Activated CD8-positive, alpha-beta memory T cell treated with anti-CD3 and anti-CD28 coated beads, Interleukin-2, amount 50 U/mL, for 48 hours (primary cell): ENCODE measurements at regions not wholly inside any gene's neighbourhood (a gene's known extent, or its start where the extent isn't known, plus 50 kb on each side); places are given as distances from the start of the nearest gene placed in this dataset.
"Not testable (repeated sequence)": the region's sequence is repeated elsewhere in the genome, so short reads cannot be mapped to it uniquely, and the experiment has no call there.

ENCODE experiments used
- DNase-seq: peaks from one replicate; pipeline ENCODE4 v3.0.0-alpha.2; 2020

- DNase-seq: no peak
Measured at GRCh38 chr13:62502588-62502987, 1086.9 kb upstream of the PCDH20 start.

DNA sequence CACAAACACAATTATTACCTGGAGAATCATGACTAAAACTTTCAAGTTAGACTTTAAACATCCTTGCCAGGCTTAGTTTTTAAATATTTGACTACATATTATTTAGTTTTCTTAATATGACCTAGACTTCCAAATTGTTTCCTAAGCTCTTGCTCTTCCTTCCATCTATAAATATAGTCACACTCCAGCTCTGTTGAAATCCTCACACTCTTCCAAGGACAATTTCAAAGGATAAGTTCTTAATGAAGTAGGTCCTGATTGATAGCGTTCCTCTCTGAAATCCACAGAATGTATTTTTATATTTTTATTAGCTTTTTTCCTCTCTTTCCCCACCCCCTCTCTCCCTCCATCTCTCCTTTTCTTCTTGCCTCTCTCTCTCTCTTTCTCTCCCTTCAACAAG is 1074.1 kb upstream of the PCDH20 start:
- no peak for DNase-seq

DNA sequence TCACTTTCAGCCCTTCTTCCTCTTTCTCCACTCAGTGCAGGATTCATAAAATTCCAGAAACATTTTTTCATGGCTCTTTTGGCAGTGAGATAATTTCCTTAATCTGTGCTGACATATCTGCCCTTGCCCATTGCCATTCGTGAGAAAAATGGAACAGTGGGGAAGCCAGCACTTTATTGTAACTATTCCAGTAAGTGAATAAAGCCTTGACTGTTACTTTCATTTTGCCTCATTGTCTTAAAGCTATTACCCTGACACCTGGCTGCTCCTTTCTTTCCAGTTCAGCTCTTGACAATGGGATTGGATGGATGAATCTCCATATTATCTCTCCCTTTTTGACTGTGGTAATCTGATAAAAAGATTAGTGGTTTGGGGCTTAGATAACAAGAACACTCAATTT is 1068.1 kb upstream of the PCDH20 start:
- DNase-seq: no peak

DNA sequence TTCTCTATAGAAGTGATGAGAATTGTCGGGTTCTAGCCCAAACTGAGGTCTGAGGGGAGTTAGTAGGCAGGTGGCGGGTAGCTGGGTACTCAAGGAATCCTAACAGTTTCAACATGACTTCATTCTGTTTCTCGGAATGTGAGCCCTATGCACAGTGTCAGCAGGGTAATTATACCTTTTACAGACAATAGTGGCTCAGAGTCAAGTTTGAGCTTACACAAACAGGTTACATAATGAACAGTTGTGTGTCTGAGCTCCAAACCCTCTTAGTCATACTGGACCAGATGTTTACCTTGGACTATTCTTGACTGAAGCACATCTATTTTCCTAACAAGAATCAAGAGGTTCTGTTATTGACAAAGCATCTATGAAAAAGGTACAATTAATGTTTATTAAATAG is 1066.7 kb upstream of the PCDH20 start:
- DNase-seq: no peak

DNA sequence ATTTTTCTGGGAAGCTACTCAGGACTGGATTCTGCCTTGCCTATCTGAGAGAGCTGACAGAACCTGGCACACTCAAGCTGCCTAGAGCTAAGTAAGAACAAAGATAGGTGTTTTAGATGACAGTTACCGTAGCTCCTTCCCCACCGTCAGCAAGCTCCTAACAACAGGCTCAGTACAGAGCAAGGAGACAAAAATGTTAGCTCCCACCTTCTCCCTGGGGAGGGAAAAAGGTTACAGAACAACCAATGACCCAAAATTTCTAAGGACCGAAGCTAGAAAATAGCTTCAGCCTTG is 1058.2 kb upstream of the PCDH20 start:
- DNase-seq: no peak

DNA sequence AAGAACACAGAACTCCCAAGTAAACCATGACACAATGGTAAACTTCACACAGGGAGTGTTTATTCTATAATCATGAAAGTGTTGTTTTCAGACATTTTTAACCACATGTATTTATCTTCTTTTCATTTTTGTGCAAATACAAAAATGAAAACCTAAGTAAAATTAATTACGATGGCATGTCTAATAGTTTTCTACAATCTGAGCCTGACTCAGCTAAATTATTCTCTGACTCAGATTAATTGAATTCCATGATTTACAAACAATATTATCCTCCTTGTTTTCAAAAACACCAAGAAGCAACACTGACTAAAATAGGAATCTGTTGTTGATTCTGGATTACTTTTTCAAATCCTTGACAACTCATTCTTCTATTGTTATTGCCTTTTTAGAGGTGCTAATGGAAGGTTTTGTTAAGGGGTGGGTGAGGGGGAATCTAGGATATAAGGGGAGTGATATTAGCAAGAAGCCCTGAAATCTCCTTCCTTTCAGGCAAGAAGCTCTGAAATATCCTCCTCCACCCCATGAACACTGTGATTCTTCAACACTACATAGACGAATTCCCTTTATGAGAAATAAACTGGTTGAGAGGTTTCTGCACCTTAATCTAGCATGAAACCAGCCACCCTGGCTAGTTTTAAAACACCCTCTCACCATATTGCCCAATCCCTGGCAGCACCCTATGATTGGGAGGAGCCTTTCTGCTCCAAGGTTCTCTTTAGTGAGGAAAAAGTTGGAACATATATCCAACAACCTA is 1057.7 kb upstream of the PCDH20 start:
- no peak for DNase-seq

DNA sequence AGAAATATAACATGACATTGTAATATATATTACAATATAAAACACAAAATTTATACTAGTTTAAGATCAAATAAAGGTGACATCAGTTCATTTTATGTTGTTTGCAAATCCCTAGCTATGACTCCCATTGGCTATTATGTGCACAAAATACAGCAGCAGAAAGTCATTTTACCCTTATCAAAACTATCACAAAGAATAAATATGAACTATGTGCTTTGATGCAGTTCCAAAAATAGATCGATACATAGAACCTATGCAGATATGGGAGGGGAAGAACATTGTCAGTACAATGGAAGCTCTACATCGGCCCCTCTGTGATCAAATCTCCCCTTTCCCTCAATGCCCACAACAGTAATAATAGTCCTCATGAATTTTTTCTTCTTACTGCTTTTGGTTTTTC is 1038.1 kb upstream of the PCDH20 start:
- DNase-seq: no peak

DNA sequence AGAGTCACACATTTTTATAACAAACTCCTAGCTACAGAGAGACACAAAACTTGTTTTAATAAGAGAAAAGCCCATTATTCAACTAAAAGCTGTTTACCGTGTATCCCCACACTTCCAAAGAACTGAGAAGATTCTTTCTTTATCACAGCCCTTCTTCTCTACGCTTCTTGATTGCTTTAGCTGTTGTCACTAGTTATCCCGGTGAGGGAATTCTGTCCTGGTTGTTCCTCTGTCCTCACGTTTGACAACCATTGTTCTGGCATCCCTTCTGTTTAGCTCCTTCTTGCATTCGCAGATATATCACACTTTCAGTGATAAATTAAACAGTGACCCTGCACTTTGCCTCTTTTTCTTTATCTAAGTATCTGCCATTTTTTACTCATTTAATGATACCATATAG is 1035.1 kb upstream of the PCDH20 start:
- DNase-seq: no peak

GRCh38 chr13:62447771-62448382 is 1032.2 kb upstream of the PCDH20 start:
- DNase-seq: not testable (repeated sequence)

- no peak for DNase-seq
Measured at GRCh38 chr13:62444805-62445204, 1029.2 kb upstream of the PCDH20 start.

- DNase-seq: no peak
Measured at GRCh38 chr13:62434081-62434480, 1018.4 kb upstream of the PCDH20 start.

DNA sequence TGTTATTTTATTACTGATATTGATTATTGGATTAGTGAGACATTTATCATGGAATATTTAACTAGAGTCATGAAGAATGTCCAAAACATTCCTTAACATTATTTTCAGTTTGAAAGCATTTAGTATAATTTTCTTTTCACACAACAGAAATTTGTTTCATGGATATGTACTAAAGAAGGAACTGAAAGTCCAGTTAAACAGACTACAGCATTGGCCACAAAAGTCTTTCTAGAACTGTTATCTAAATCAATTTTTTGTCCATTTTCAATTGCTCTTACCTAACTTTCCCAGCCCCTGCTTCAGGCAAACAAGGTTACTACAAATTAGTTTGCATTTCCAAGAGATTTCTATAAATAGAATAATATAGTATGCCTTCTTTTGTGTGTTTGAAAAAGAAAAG is 1018.0 kb upstream of the PCDH20 start:
- DNase-seq: no peak

DNA sequence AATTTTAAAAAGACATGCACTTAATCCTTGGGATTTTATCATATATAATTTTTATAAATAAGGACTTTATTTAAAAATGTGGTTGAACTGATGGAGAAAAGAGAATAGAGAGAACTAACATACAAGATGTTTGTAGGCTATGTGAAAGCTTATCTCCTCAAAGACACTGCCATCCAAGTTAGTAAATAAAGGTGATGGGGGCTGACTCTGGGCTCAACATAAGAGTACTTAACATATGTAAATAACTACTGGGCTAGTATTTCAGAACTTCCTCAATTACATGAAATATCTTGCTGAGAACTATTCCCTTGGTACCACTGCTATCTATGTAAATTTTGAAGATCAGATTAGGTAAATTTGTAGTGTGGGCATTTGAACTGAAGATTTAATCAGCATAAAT is 1017.3 kb upstream of the PCDH20 start:
- DNase-seq: no peak

DNA sequence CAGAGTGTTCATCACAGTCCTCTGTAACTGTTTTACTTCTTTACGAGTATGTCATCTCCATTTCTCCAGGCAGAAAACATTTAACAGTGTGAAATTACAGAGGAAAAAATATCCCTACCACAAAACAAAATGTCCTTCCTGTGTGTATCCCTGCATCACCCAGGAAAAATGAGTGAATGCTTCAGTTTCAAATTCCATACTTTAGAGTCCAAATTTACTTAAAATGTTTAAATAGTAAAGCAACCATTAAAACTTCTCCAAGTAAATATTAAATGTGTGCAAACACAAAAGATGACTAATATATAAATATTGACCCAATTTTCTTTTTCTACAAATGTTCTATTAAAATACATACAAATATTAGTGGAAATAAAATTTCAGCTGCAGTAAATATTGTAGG is 1016.6 kb upstream of the PCDH20 start:
- no peak for DNase-seq

- DNase-seq: no peak
Measured at GRCh38 chr13:62431852-62432251, 1016.2 kb upstream of the PCDH20 start.

GRCh38 chr13:62418872-62419271 is 1003.2 kb upstream of the PCDH20 start:
- DNase-seq: no peak

GRCh38 chr13:62418376-62418775 is 1002.7 kb upstream of the PCDH20 start:
- DNase-seq: no peak

GRCh38 chr13:62407871-62408270 is 992.2 kb upstream of the PCDH20 start:
- no peak for DNase-seq

DNA sequence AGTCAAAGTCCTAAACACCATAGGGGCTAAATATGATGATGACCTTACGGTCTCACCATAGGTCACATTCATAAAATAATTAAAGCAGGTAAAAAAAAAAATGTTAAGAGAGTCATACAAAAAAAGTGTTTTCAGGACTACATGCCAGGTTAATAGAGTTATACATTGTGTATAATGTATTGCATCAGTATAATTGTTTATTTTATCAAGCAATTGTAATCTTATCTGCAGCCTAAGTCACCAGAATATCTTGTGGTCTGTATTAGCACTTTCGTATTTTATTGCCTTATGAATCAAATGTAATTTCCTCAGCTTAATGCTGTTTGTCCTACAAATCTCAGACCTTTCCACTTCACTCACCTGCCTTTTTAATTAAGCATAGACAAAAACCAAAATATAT is 972.9 kb upstream of the PCDH20 start:
- DNase-seq: no peak

GRCh38 chr13:62387647-62388046 is 972.0 kb upstream of the PCDH20 start:
- DNase-seq: no peak

DNA sequence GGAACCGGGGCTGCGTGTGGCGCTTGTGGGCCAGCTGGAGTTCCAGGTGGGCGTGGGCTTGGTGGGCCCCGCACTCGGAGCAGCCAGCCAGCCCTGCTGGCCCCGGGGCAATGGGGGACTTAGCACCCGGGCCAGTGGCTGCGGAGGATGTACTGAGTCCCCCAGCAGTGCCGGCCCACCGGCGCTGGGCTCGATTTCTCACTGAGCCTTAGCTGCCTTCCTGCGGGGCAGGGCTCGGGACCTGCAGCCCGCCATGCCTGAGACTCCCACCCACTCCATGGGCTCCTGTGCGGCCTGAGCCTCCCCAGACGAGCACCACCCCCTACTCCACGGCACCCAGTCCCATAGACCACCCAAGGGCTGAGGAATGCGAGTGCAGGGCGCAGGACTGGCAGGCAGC is 963.6 kb upstream of the PCDH20 start:
- DNase-seq: not testable (repeated sequence)

- no peak for DNase-seq
Measured at GRCh38 chr13:62377838-62378237, 962.2 kb upstream of the PCDH20 start.

DNA sequence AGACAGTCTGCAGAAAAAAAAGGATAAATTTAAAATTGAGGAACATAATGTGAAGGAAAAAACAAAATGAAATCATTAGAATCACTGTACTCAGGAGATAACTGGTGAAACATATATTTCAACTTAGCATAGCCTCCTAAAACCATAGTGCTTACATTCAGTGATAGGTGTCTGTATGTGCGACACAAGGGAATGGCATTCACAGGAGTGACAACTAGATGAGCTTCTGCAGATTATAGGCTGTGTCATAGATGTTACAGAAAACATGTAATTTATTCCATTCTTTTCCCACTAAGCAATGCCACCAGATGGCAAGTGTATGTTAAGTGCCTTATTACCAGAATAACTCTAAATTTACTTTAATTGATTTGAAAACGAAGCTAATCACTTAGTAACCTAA is 960.0 kb upstream of the PCDH20 start:
- no peak for DNase-seq

DNA sequence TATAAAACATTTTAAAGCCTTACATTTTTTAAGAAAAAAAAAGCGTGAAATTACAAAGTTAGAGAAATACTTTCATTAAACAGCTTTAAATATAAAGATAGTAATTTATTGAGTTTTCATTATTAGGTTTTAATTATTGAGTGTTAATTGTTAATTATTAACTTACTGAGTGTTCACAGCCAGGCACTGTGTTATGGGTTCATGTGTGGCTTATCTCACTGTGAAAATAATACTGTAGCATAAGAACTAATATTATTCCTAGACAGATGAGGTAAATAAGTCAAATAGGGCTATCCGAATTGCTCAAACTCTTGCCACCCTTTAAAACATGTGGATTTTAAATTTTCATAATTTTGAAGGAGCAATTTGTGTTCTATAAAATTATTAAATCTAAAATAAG is 956.1 kb upstream of the PCDH20 start:
- DNase-seq: no peak

DNA sequence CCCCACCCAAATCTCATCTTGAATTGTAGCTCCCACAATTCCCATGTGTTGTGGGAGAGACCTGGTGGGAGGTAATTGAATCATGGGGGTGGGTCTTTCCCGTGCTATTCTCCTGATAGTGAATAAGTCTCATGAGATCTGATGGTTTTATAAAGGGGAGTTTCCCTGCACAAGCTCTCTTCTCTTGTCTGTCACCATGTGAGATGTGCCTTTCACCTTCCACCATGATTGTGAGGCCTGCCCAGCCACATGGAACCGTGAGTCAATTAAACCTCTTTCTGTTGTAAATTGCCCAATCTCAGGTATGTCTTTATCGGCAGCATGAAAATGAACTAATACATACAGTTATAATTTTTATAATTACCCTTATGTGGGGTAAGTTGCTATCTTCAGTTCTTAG is 952.3 kb upstream of the PCDH20 start:
- DNase-seq: not testable (repeated sequence)
